NCI-H510A treated with DMSO at 0.1 percent for 48 hours (cell line): ENCODE measurements at regions not wholly inside any gene's neighbourhood (a gene's known extent, or its start where the extent isn't known, plus 50 kb on each side); places are given as distances from the start of the nearest gene placed in this dataset.

ENCODE experiments used
- DNase-seq: peaks from one replicate; lab custom pipeline; 2025; lab: John Stamatoyannopoulos, UW

GRCh38 chr2:212708355-212708754 is 169.8 kb upstream of the ERBB4 start:
- no peak for DNase-seq

- no peak for DNase-seq
Observed at GRCh38 chr2:212695426-212695825, 156.8 kb upstream of the ERBB4 start.

DNA sequence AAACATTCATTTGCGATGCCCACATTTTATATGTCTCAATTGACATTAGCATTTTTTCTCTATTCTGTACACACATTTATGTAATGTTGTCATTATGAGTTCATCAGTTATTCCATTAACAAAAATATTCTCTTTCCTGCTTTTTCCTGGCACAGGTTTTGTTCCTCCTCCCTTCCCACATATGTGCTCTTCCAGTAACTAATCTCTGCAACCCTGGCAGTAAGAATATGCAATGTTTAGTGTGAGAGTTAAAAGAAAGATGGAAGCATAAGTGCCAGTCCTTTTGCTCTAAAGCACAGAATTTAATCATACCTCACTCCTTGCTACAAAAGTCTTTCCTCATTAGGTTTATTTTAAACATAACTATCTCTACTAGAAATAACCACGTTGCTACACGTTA is 155.8 kb upstream of the ERBB4 start:
- DNase-seq: no peak

GRCh38 chr2:212692466-212692865 is 153.9 kb upstream of the ERBB4 start:
- DNase-seq: no peak

DNA sequence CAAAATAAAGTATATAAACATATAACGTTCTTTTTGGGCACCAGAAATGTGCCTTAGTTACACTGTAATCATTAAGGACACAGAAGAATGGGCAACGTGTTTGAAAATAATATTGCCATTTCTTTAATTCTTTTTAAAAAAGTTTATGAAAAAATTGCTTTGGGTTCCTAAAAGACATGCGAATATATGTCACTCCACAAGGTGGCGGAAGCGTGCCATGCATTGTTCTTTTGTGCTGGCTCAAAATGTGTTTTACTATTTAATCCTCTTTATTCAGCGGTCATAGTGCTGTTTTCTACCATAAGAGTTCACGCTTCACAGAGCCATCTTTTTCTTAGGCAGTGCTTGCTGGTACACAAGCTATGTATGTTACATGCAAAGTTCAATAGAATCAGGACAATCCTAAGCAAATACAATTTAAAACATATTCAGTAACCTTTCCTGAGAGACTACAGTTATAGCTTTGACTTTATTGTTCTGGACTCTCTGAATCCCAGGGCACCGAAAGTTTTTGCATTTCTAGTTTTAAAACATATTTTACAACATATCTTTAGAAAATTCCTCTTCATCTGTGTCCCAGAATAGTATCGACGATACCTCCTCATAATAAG is 147.8 kb upstream of the ERBB4 start:
- DNase-seq: peak; percentile 81

DNA sequence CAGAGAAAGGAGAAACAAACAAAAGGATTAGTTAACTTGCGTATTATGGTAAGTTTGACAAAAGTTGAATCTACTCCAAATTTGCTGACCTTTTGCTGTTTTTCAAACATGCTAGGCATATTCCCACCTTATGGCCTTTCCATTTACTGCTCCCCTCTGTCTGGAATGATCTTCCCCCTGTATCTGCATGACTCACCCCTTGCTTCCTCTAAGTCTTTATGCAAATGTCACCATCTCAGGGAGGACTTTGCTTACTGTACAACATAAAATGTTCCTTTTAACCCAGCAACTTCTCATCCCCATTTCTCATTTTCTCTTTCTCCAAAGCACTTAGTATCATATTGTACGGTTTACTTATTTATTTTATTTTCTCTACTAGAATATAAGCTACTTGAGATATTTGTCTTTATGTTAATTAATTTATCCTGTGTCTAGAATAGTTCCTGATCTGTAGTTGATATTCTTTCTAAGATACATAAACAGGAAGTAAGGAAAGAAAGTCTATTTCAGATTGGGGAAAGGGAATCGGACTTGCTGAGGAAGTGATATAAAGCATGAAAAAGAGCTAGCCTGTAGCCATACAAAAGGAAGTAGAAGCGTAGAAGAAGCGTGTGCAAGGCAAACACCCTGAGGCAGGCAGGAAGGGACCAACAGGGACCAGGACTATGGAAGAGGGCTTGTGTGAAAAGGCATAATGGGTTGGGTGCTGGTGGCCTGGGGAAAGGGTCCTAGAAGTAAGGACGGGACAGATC is 144.9 kb upstream of the ERBB4 start:
- no peak for DNase-seq

DNA sequence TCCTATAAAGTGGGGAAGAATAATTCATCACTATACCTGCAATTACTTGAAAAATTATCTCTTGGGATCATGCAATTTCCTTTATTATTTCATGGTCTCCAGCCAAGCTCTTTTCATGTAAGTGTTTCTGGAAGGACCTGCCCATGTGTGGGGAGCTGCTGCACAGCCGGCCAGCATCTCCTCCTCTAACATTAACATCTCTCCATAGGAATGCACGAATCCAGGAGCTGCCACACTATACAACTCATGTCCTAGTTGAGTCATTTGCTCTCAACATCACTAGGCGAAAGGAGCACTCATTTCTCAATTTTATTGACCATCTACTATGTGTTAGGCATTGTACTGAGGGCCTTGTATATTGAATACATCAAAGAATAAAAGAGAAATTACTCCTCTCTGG is 144.3 kb upstream of the ERBB4 start:
- no peak for DNase-seq

DNA sequence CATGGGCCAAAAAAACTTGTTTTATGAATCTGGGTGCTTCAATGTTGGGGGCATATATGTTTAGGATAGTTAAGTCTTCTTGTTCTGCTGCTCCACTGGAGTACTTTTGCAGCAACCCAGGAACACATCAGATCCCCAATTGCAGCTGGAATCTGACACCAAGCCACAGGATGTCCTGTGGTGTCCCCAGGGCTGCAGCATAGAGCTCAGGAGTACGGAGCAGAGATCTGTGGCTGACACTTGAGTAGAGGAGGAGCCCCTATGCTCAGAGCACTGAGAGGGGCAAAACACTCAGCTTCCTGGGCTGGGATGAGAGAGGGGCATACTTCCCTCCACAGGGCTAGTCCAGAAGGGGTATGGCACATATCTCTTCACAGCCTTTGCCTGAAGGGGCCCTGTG is 138.9 kb upstream of the ERBB4 start:
- no peak for DNase-seq

GRCh38 chr2:212672186-212672585 is 133.6 kb upstream of the ERBB4 start:
- DNase-seq: no peak

GRCh38 chr2:212669761-212670160 is 131.2 kb upstream of the ERBB4 start:
- DNase-seq: no peak

- no peak for DNase-seq
Observed at GRCh38 chr2:212667751-212668316, 129.2 kb upstream of the ERBB4 start.

DNA sequence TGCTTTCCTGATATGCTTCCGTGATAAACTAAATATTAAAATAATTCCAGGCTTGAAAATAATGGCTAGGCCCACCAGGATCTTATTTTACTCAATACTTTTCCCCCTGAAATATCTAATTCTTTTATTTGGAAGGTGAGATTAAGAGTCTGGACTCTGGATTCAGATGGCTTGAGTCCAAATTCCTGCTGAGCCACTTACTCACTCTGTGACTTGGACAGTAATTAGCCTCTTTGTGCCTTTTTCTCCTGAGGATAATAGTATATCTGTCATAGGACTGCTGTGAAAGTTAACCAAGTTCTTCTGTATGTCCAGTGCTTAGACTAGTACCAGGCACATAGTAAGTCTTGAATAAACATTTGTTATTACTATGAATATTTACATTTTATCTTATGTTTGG is 127.3 kb upstream of the ERBB4 start:
- no peak for DNase-seq

DNA sequence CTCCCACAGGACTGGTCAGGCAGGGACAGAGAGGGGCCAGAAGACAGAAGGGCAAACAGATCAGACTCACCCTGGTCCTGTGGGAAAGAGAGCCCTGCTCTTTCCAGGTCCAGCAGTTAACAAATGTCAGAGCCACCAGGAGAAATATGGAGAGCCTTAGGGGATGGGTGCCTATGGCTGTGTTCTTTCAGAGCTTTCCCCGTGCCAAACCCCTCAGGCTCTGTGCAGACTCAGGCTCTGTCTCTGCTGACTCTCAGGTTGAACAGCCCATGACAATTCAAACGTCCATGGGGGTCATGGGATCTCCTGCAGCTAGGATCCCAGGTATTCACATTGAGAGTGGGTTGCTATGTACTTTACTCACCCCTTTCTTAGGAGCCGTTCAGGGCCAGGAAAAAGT is 120.8 kb upstream of the ERBB4 start:
- DNase-seq: no peak

GRCh38 chr2:212649646-212650045 is 111.0 kb upstream of the ERBB4 start:
- no peak for DNase-seq

DNA sequence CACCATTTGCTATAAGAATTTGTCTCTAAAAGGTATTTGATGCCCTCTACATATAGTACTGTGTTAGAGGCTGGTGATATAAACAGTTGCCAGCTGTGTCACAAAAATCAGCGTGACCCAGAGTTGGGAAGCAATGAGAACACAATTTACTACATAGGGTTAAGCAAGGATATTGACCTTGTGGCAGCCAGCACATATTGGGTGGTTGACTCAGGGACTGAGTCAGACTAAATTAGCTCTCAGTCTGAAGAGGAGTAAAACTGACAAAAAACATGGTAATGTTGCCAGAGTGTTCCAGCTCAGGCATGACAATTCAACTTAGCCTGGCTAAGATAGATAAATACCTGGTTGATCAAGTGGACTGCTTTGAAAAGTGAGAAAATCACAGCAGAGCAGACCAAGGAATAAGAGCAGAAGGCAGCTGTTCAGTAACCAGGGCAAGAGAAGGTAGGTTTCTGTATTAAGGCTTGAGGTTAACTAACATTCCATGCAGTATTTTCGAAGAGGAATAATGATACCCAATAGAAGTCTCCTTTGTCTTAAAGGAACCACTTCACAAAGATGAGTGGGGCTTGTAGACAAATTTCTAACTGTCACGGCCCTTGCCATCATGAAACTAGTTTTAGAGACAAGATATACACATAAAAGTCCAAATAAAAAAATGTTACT is 108.2 kb upstream of the ERBB4 start:
- no peak for DNase-seq

DNA sequence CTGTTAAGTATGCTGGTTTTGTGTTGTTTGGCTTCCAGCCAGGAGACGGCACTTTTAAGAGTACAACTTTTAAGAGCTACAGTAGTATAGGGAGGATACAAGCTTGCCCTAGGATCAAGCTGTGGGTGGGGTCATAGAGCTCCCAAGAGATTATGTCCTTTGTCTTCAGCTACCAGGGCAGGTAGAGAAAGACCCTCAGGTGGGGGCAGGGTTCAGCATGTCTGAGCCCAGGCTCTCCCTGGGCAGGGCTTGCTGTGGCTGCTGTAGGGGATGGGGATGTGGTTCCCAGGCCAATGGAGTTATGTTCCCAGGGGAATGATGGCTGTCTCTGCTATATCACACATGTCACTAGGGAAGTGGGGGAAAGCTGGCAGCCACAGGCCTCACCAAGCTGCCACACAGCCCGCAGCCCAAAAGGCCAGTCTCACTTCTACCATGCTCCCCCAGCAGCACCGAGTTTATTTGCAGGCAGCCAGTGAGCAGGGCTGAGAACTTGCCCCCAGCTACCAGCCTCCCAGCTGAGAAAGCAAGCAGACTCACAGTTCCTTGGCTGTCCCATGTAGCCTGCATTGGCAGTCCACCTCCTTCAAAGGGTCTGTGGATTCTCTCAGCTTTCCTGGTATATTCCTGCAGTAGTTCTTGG is 105.7 kb upstream of the ERBB4 start:
- DNase-seq: no peak

DNA sequence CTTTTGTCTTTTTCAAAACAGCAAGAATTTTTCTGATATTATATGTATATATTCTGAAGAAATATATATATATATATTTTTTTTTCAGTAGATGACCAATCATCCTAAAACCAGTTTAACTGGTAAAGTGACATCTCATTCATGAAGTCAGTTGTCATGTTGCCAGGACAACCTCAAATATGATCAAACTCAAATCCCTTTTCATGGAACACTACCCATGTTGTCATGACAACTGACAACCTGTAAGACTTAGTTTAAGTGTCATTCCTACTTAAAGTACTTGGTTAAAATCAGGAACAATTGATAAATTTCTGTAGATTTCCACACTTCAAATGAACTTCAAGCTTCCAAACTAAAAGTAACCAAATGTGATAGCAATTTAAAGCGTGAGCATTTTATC is 101.8 kb upstream of the ERBB4 start:
- DNase-seq: no peak

GRCh38 chr2:212638694-212639093 is 100.1 kb upstream of the ERBB4 start:
- DNase-seq: no peak

- no peak for DNase-seq
Observed at GRCh38 chr2:212628586-212628985, 90.0 kb upstream of the ERBB4 start.

GRCh38 chr2:212626371-212626918 is 87.8 kb upstream of the ERBB4 start:
- no peak for DNase-seq

- DNase-seq: no peak
Observed at GRCh38 chr2:212619954-212620353, 81.4 kb upstream of the ERBB4 start.

GRCh38 chr2:212618636-212619035 is 80.0 kb upstream of the ERBB4 start:
- no peak for DNase-seq
